ENCODE measurements at regions not wholly inside any gene's neighbourhood (a gene's known extent, or its start where the extent isn't known, plus 50 kb on each side); places are given as distances from the start of the nearest gene placed in this dataset.

DNA sequence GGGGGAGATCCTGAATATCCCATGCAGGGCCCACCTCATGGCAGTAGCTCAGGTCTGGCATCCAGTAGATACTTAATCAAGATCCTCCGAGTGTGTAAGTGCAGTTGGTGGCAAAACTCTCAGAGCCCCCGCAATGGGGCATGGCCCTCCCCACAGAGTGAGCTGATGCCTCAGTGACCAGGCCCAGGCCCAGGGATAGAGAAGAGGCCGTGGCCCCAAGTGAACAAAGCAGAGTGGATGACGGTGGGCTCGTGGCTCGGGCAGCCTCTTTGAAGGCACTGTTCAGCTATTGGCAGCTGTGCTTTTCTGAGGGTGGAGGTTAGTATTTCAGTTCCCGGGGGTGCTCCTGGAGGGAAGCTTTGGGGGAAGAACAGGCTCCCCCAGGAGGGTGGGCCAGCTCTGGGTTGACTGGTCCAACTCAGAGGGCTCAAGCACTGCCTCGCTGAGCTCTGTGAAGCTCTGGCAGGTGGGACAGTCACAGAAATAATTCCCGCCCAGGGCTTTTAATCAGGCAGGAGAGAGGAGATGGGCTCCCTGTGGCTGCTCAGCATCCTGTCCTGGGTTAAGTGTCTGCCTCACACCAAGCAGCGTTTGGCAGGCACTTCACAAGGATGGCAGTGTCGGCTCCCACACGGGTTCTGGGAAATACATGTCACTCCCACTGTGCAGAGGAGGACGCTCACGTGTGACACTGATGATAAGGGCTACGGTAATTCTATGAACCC lies 583.6 kb downstream of the TCERG1L start:
- H3K4me3 ChIP-seq (ENCODE audit: low read depth, low read length), result no peak overlapping the region
- TF ChIP-seq, protein P1, sequence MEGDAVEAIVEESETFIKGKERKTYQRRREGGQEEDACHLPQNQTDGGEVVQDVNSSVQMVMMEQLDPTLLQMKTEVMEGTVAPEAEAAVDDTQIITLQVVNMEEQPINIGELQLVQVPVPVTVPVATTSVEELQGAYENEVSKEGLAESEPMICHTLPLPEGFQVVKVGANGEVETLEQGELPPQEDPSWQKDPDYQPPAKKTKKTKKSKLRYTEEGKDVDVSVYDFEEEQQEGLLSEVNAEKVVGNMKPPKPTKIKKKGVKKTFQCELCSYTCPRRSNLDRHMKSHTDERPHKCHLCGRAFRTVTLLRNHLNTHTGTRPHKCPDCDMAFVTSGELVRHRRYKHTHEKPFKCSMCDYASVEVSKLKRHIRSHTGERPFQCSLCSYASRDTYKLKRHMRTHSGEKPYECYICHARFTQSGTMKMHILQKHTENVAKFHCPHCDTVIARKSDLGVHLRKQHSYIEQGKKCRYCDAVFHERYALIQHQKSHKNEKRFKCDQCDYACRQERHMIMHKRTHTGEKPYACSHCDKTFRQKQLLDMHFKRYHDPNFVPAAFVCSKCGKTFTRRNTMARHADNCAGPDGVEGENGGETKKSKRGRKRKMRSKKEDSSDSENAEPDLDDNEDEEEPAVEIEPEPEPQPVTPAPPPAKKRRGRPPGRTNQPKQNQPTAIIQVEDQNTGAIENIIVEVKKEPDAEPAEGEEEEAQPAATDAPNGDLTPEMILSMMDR (conservative IDR thresholded peaks at IDR 0.05; ENCODE audit: low read depth, low read length), result no peak
- DNase-seq (ENCODE audit: low read depth), result no peak

DNA sequence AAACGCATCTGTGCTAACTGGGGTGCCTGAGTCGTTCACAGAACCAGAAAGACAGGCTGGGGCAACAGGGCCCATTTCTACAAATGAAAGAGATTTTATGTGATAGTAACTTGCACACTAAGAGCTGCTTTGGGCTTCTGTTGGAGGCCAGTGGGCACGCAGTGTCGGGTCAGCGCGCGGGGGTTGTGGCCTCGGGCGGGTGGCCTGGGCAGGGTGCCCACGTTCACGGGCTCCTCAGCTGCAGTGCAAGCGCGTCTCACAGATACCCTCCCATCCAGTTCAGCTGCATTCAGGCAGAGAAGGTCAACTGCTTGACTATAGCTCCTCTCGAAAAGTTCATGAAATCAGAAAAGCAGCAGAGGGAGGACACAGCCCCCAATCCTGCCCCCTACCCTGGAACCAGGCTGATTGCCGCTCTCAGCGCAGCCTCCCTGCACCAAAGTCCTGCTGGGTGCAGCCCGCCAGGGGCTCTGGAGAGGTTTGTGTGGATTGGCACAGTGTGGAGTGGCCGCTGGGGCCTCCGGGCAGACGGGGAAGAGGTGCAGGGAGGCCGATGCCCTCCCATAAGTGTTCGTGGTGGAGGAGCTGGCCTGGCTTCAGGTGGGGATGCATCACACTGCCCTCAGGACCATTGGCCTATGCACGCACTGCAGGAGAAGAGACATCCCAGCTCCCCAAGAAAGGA lies 582.8 kb downstream of the TCERG1L start:
- TF ChIP-seq, protein P1 (conservative IDR thresholded peaks at IDR 0.05; ENCODE audit: low read depth, low read length), result no peak
- no peak overlapping the region for H3K4me3 ChIP-seq (ENCODE audit: low read depth, low read length)
- no peak for DNase-seq (ENCODE audit: low read depth)

DNA sequence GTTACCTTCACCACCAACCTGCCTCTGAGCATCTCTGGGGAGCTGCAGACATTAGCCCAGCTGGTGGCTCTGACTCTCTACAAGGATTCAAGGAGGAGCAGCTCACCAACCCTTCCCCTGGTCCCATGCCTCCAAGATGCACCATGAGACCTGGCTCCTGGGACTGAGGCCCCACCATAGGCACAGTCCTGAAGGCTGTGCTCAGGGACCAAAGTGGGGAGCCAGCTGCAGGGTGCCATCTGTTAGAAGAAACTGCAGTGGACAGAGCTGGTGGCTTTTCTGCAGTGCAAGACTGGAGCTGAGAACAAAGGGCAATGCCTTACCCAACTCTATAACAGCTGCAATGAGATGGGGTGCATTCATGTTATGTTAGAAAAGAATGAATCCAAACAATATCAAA lies 581.6 kb downstream of the TCERG1L start:
- TF ChIP-seq, protein P1 (conservative IDR thresholded peaks at IDR 0.05; ENCODE audit: low read depth, low read length), result no peak
- H3K4me3 ChIP-seq (ENCODE audit: low read depth, low read length), result no peak overlapping the region
- DNase-seq (ENCODE audit: low read depth), result no peak

DNA sequence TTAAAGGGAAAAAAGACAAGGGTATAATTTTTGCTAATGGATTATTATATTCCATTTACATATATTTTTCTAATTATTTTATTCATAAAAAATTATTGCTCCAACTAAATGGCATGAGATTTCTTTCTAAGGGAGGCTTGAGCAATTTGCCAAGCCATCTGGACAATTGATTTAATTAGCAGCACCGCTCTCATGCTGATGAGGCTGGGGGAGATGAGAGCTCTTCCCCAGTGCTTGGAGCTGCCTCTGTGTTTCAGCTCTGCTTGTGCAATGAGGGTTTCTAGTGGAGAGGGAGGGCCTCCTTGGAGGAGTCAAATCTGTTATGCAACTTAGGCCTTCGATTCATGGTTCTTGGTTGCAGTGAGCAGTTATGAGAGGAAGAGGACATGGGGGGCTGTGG lies 574.3 kb downstream of the TCERG1L start:
- DNase-seq (ENCODE audit: low read depth), result no peak
- TF ChIP-seq, protein P1 (conservative IDR thresholded peaks at IDR 0.05; ENCODE audit: low read depth, low read length), result no peak

DNA sequence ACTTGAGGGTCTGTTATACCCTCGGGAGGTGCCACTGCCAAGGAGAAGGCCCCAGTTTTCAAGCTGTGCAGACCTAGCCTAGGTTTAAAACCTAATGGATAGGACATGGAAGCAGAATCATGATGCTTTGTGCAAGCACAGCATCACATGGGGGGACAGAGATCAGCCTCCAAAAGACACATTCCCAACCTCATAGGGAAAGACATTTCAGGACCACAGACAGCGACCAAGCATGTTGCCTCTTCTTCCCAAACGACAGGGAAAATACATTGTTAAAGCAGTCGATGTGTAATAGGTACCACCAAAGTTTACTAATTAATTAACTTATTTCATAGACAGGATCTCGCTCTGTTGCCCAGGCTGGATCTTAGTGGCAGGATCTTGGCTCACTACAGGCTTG lies 573.9 kb downstream of the TCERG1L start:
- DNase-seq (ENCODE audit: low read depth), result no peak
- H3K4me3 ChIP-seq (ENCODE audit: low read depth, low read length), result no peak overlapping the region
- TF ChIP-seq, protein P1 (conservative IDR thresholded peaks at IDR 0.05; ENCODE audit: low read depth, low read length), result no peak

More for the DNA sequence above, 574.3 kb downstream of the TCERG1L start:
- no peak overlapping the region for H3K4me3 ChIP-seq (ENCODE audit: low read depth, low read length)

DNA sequence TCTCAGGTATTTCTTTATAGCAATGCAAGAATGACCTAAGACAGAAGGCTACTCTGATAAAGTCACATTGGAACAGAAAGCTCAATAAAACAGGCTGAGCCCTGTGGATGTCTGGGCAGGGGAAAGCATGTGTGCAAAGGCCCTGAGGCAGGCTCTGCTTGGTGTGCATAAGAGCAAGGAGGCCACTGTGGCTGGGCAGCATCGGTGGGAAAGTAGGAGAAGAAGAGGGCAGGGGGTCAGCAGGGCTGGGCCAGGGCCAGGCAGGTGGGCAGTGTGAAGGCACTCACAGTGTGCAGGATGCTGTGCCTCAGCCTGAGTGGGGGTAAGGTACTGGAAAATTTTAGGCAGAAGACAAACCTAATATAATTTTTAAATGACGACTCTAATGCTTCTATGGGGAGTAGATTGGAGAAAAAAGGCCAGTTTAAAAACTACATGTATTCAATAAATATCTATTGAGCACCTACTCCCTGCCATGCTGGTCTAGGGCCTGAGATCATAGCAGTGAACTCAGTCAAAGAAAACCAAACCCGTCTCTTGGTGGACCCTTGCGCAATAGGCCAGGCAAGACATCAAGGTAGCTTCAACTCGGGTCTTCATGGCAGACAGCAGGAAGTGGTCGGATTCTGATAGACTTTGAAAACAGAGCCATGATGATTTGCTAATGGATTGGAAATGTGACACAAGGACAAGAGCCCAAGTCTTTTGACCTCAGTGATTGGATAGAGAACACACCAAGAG lies 572.3 kb downstream of the TCERG1L start:
- DNase-seq (ENCODE audit: low read depth), result no peak
- H3K4me3 ChIP-seq (ENCODE audit: low read depth, low read length), result no peak overlapping the region
- TF ChIP-seq, protein P1 (conservative IDR thresholded peaks at IDR 0.05; ENCODE audit: low read depth, low read length), result no peak

Measured in epithelial cell of proximal tubule (primary cell).